ENCODE measurements at regions not wholly inside any gene's neighbourhood (a gene's known extent, or its start where the extent isn't known, plus 50 kb on each side); places are given as distances from the start of the nearest gene placed in this dataset.

- CTCF ChIA-PET: no interaction called here
- TF ChIP-seq, protein P1, sequence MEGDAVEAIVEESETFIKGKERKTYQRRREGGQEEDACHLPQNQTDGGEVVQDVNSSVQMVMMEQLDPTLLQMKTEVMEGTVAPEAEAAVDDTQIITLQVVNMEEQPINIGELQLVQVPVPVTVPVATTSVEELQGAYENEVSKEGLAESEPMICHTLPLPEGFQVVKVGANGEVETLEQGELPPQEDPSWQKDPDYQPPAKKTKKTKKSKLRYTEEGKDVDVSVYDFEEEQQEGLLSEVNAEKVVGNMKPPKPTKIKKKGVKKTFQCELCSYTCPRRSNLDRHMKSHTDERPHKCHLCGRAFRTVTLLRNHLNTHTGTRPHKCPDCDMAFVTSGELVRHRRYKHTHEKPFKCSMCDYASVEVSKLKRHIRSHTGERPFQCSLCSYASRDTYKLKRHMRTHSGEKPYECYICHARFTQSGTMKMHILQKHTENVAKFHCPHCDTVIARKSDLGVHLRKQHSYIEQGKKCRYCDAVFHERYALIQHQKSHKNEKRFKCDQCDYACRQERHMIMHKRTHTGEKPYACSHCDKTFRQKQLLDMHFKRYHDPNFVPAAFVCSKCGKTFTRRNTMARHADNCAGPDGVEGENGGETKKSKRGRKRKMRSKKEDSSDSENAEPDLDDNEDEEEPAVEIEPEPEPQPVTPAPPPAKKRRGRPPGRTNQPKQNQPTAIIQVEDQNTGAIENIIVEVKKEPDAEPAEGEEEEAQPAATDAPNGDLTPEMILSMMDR (IDR thresholded peaks at IDR 0.05): no peak
- Mint-ChIP-seq H3K9me3 (peaks cover 8% of the 10 kb centered on the region), H3K4me1 (no peaks in the 10 kb centered on the region), H3K27ac (no peak overlapping the region), H3K27me3 (no peaks in the 10 kb centered on the region), H3K4me3 (no peak overlapping the region), H3K36me3 (ENCODE audit: low read depth) (no peaks in the 10 kb centered on the region)
- ATAC-seq (ENCODE audit: low read depth): no peak
- DNase-seq: no peak
- intact Hi-C loops (cut with micrococcal nuclease): no loop called here
- POLR2A ChIA-PET: no interaction called here
Observed at GRCh38 chr9:13684656-13685055, 405.2 kb upstream of the MPDZ start.

GRCh38 chr9:13677801-13678200 lies 398.3 kb upstream of the MPDZ start:
- Mint-ChIP-seq H3K4me3 (no peak overlapping the region), H3K27ac (no peak overlapping the region), H3K4me1 (no peaks in the 10 kb centered on the region), H3K9me3 (peaks cover 7% of the 10 kb centered on the region), H3K36me3 (ENCODE audit: low read depth) (no peaks in the 10 kb centered on the region), H3K27me3 (no peaks in the 10 kb centered on the region)
- TF ChIP-seq, protein P1 (IDR thresholded peaks at IDR 0.05): no peak
- no peak for ATAC-seq (ENCODE audit: low read depth)
- ChIA-PET CTCF (no interaction called here), POLR2A (no interaction called here)
- DNase-seq: no peak
- intact Hi-C loops (cut with micrococcal nuclease): no loop called here

DNA sequence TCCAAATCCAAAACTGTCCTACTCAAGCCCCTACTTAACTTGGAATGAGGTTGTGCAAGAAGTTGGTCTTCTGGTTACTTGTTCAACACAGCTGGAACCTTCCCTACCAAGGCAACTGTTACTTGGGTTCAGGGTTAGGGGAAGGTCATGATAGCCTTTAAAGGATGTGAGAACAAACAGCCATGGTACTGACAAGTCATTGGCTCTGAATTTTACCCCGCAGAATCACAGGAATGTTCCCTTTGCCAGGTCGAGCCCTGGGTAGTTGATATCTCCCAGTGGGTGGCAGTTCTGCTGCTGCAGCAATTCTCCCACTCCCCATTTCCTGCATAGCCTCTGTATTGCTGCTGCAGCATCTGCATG lies 396.1 kb upstream of the MPDZ start:
- no peaks in the 10 kb centered on the region for H3K27me3 Mint-ChIP-seq
- intact Hi-C loops (cut with micrococcal nuclease): no loop called here
- ChIA-PET CTCF (no interaction called here), POLR2A (no interaction called here)
- no peaks in the 10 kb centered on the region for H3K36me3 Mint-ChIP-seq (ENCODE audit: low read depth)
- H3K9me3 Mint-ChIP-seq: peaks cover 9% of the 10 kb centered on the region
- H3K27ac Mint-ChIP-seq: no peak overlapping the region
- H3K4me3 Mint-ChIP-seq: no peak overlapping the region
- H3K4me1 Mint-ChIP-seq: no peaks in the 10 kb centered on the region
- ATAC-seq (ENCODE audit: low read depth) (no peak), DNase-seq (no peak)
- TF ChIP-seq, protein P1 (IDR thresholded peaks at IDR 0.05): no peak

- ATAC-seq (ENCODE audit: low read depth): no peak
- DNase-seq: no peak
- no peak overlapping the region for H3K4me3 Mint-ChIP-seq
- H3K27ac Mint-ChIP-seq: no peak overlapping the region
- intact Hi-C loops (cut with micrococcal nuclease): no loop called here
- ChIA-PET POLR2A (no interaction called here), CTCF (no interaction called here)
- TF ChIP-seq, protein P1 (IDR thresholded peaks at IDR 0.05): no peak
- no peaks in the 10 kb centered on the region for H3K27me3 Mint-ChIP-seq
- no peaks in the 10 kb centered on the region for H3K4me1 Mint-ChIP-seq
- peaks cover 9% of the 10 kb centered on the region for H3K9me3 Mint-ChIP-seq
- H3K36me3 Mint-ChIP-seq (ENCODE audit: low read depth): no peaks in the 10 kb centered on the region
Observed at GRCh38 chr9:13674926-13675637, 395.6 kb upstream of the MPDZ start.

GRCh38 chr9:13673348-13673747 lies 393.9 kb upstream of the MPDZ start:
- CTCF ChIA-PET: no interaction called here
- peaks cover 17% of the 10 kb centered on the region for H3K9me3 Mint-ChIP-seq

More at GRCh38 chr9:13673348-13673747, 393.9 kb upstream of the MPDZ start:
- no peak for DNase-seq
- Mint-ChIP-seq H3K4me1 (no peaks in the 10 kb centered on the region), H3K4me3 (no peak overlapping the region), H3K36me3 (ENCODE audit: low read depth) (no peaks in the 10 kb centered on the region), H3K27ac (no peak overlapping the region), H3K27me3 (no peaks in the 10 kb centered on the region)
- POLR2A ChIA-PET: no interaction called here
- TF ChIP-seq, protein P1 (IDR thresholded peaks at IDR 0.05): no peak
- ATAC-seq (ENCODE audit: low read depth): no peak
- intact Hi-C loops (cut with micrococcal nuclease): no loop called here
